AG04450 (cell line): ENCODE measurements at regions not wholly inside any gene's neighbourhood (a gene's known extent, or its start where the extent isn't known, plus 50 kb on each side); places are given as distances from the start of the nearest gene placed in this dataset.

ENCODE experiments used
- CTCF ChIA-PET: fragments of 300-600, 350-600 bp; formaldehyde crosslinking; extraction: SDS; loops from one replicate; lab custom pipeline; 2022; ENCODE audit warnings: antibody characterized with exemption, inconsistent platforms; lab: Charles Lee
- POLR2A ChIA-PET: fragments of 350-600 bp; formaldehyde crosslinking; extraction: SDS; loops from one replicate; lab custom pipeline; 2021; ENCODE audit warnings: antibody characterized with exemption, inconsistent platforms; lab: Yijun Ruan, JAX
- DNase-seq: peaks from one replicate; pipeline ENCODE4 v3.0.0-alpha.2; 2011; ENCODE audit warnings: low read depth, low spot score
- H3K27ac ChIP-seq: one replicate; pipeline ENCODE4 v1.5.1; 2012; ENCODE audit warnings: low read depth, low read length, control low read depth
- H3K27me3 ChIP-seq: one replicate; pipeline ENCODE4 v1.6.0; 2012; ENCODE audit warnings: low read length; ENCODE audit not compliant: control insufficient read depth, insufficient read depth
- H3K4me3 ChIP-seq: 2 replicates; pipeline ENCODE4 v1.5.1; 2011; ENCODE audit warnings: mild to moderate bottlenecking, low read depth, low read length, control low read depth
- H3K9me3 ChIP-seq: 2 replicates; pipeline ENCODE4 v1.5.1; 2012; ENCODE audit warnings: low read length; ENCODE audit not compliant: control insufficient read depth, insufficient read depth
- CTCF ChIP-seq: IDR thresholded peaks from 2 replicates; pipeline ENCODE4 v1.5.1; 2011; ENCODE audit warnings: low read depth, low read length, control low read depth, inconsistent platforms

GRCh38 chr16:62253966-62254365 lies 217.7 kb upstream of the CDH8 start:
- TF ChIP-seq CTCF, result no peak
- Histone ChIP-seq H3K27ac (no peak overlapping the region), H3K9me3 (peaks cover 8% of the 10 kb centered on the region; the same call in 1 of the 2 replicates), H3K27me3 (no peaks in the 10 kb centered on the region), H3K4me3 (no peak overlapping the region)
- ChIA-PET POLR2A (no interaction called here), CTCF (no interaction called here)
- DNase-seq, result no peak

GRCh38 chr16:62249069-62249468 lies 212.8 kb upstream of the CDH8 start:
- ChIA-PET CTCF (no interaction called here), POLR2A (no interaction called here)
- H3K4me3 ChIP-seq, result no peak overlapping the region
- no peaks in the 10 kb centered on the region for H3K27me3 ChIP-seq
- TF ChIP-seq CTCF, result no peak
- DNase-seq, result no peak
- no peak overlapping the region for H3K27ac ChIP-seq
- H3K9me3 ChIP-seq, result peaks cover 9% of the 10 kb centered on the region; the same call in 1 of the 2 replicates

GRCh38 chr16:62240722-62241121 lies 204.5 kb upstream of the CDH8 start:
- H3K27me3 ChIP-seq, result no peaks in the 10 kb centered on the region
- no peak overlapping the region for H3K27ac ChIP-seq
- POLR2A ChIA-PET, result no interaction called here
- DNase-seq, result no peak
- H3K9me3 ChIP-seq, result peaks cover 15% of the 10 kb centered on the region; the same call in 1 of the 2 replicates
- no peak for TF ChIP-seq CTCF
- CTCF ChIA-PET, result no interaction called here
- no peak overlapping the region for H3K4me3 ChIP-seq

GRCh38 chr16:62225675-62226074 lies 189.4 kb upstream of the CDH8 start:
- H3K9me3 ChIP-seq, result peaks cover 15% of the 10 kb centered on the region
- H3K27ac ChIP-seq, result no peak overlapping the region
- no peaks in the 10 kb centered on the region for H3K27me3 ChIP-seq
- no peak for DNase-seq
- ChIA-PET POLR2A (no interaction called here), CTCF (interaction anchor here (0.6 kb wide), 1 partner anchor 319 kb away, joined by 4 read pairs; no protein-coding TSS in a partner anchor)
- H3K4me3 ChIP-seq, result no peak overlapping the region
- TF ChIP-seq CTCF, result no peak

GRCh38 chr16:62224646-62225209 lies 188.5 kb upstream of the CDH8 start:
- TF ChIP-seq CTCF, result no peak
- no peaks in the 10 kb centered on the region for H3K27me3 ChIP-seq
- no peak for DNase-seq
- H3K27ac ChIP-seq, result no peak overlapping the region
- CTCF ChIA-PET, result no interaction called here
- H3K9me3 ChIP-seq, result peaks cover 8% of the 10 kb centered on the region
- no peak overlapping the region for H3K4me3 ChIP-seq
- POLR2A ChIA-PET, result no interaction called here
